Duodenal mucosa (tissue), 2 donors: ENCODE measurements at regions not wholly inside any gene's neighbourhood (a gene's known extent, or its start where the extent isn't known, plus 50 kb on each side); places are given as distances from the start of the nearest gene placed in this dataset.
"Not testable (repeated sequence)": the region's sequence is repeated elsewhere in the genome, so short reads cannot be mapped to it uniquely, and the experiment has no call there.

Experiments used
- H3K27ac ChIP-seq: one replicate; pipeline ENCODE4 v1.7.0; 2013; ENCODE audit warnings: low read depth, low read length
- H3K27me3 ChIP-seq, 2 donors: one replicate each; pipeline ENCODE4 v1.7.0; 2013; ENCODE audit warnings: low read length in 2 of 2, control low read depth in 1 of 2; ENCODE audit not compliant: insufficient read depth in 2 of 2, control insufficient read depth in 1 of 2
- H3K36me3 ChIP-seq, 2 donors: one replicate each; pipeline ENCODE4 v1.7.0; 2013; ENCODE audit warnings: low read length in 2 of 2, control low read depth in 1 of 2; ENCODE audit not compliant: insufficient read depth in 2 of 2, control insufficient read depth in 1 of 2
- H3K4me1 ChIP-seq, 2 donors: one replicate each; pipeline ENCODE4 v1.7.0; 2013; ENCODE audit warnings: low read length in 2 of 2, control low read depth in 1 of 2; ENCODE audit not compliant: insufficient read depth in 2 of 2, control insufficient read depth in 1 of 2
- H3K4me3 ChIP-seq, 2 donors: one replicate each; pipeline ENCODE4 v1.7.0; 2013; ENCODE audit warnings: low read length in 2 of 2, low read depth in 1 of 2
- H3K9ac ChIP-seq, 2 donors: one replicate each; pipeline ENCODE4 v1.7.0; 2013; ENCODE audit warnings: low read length in 2 of 2, low read depth in 1 of 2
- H3K9me3 ChIP-seq, 2 donors: one replicate each; pipeline ENCODE4 v1.7.0; 2013; ENCODE audit warnings: low read length in 2 of 2, control low read depth in 1 of 2; ENCODE audit not compliant: control insufficient read depth in 1 of 2

- Histone ChIP-seq H3K36me3 (no peaks in the 10 kb centered on the region), H3K27ac (no peak overlapping the region), H3K9ac (no peak overlapping the region), H3K27me3 (no peaks in the 10 kb centered on the region), H3K9me3 (peaks cover 6 to 18% of the 10 kb centered on the region in 2 donors), H3K4me1 (no peaks in the 10 kb centered on the region), H3K4me3 (no peak overlapping the region)
These were observed 1656.0 kb downstream of the MRPL39 start for GRCh38 chr21:23951251-23951650.

DNA sequence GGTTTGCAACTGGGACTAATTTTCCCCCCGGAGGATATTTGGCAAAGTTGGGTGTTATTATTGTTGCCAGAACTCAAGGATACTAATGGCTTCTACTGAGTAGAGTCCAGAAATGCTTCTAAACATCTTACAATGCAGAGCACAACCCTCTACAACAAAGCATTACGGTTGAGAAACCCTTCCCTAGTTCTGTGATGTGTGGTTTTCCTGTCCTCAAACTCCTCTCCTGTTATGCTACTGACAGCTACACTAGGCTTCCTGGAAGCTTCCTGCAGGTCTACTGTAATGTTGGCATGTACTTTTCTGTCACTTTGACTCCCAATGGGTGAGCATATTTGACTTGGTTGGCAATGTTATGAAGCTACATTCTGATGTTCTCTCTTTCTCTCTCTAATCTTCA lies 1656.9 kb downstream of the MRPL39 start:
- no peak overlapping the region for H3K4me3 ChIP-seq
- no peaks in the 10 kb centered on the region for H3K4me1 ChIP-seq
- no peaks in the 10 kb centered on the region for H3K36me3 ChIP-seq
- peaks cover 6 to 18% of the 10 kb centered on the region in 2 donors for H3K9me3 ChIP-seq
- no peak overlapping the region for H3K9ac ChIP-seq
- no peaks in the 10 kb centered on the region for H3K27me3 ChIP-seq
- no peak overlapping the region for H3K27ac ChIP-seq

DNA sequence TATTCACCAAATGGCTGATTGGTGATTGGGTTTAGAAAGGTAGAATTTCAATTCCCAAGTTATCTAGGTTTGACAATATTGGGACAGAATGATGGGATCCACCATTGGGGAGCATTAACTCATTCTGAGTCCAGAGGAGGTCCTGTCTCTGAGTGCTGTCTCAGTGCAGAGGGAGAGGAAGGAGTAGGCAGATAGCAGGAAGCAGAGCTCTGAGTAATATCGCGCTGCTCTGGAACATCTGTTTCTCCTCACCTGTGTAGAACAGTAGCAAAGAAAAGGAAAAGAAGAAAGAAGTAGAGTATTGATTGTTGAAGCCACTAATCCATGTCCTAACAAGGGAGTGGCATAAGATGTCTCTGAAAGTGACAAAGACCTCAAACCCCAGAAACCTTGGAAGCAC lies 1657.8 kb downstream of the MRPL39 start:
- peaks cover 10 to 18% of the 10 kb centered on the region in 2 donors for H3K9me3 ChIP-seq
- no peak overlapping the region for H3K9ac ChIP-seq
- no peak overlapping the region for H3K27ac ChIP-seq
- H3K27me3 ChIP-seq: no peaks in the 10 kb centered on the region
- no peaks in the 10 kb centered on the region for H3K4me1 ChIP-seq
- no peak overlapping the region for H3K4me3 ChIP-seq
- no peaks in the 10 kb centered on the region for H3K36me3 ChIP-seq

DNA sequence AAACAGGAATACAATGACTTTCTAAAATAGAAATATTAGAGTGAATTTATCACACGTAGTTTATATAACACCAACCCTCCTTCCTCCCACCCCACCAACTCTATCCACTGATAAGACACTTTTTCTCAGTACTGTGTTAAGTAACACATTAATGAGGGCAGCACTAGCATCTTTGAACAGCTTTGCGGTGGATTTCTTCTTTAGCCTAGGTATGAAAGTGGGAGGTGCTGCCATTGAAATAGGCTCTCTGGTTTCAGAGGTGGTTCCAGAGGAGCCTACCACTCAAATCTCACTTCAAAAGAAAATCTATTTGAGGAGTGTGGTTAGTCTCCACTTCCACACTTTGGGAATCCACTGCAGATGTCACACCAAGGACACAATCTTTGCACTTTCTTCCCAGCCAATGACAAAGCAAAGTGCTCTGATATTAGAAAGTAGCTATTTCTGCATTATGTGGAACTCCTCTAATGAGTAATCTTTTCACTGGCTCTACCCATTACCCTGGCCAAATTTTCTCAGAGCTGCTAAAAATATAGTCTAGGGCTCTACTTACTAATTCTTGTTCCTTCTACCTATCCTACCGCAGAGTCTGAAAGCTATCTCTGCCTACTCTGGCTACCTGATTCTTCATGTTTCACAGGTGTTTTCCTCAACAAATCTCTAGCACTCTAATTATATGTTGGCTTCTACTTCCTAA lies 1667.8 kb downstream of the MRPL39 start:
- Histone ChIP-seq H3K27ac (no peak overlapping the region), H3K4me3 (no peak overlapping the region), H3K9ac (no peak overlapping the region), H3K36me3 (no peaks in the 10 kb centered on the region), H3K27me3 (no peaks in the 10 kb centered on the region), H3K9me3 (peaks cover 0 to 19% of the 10 kb centered on the region in 2 donors), H3K4me1 (no peaks in the 10 kb centered on the region)

DNA sequence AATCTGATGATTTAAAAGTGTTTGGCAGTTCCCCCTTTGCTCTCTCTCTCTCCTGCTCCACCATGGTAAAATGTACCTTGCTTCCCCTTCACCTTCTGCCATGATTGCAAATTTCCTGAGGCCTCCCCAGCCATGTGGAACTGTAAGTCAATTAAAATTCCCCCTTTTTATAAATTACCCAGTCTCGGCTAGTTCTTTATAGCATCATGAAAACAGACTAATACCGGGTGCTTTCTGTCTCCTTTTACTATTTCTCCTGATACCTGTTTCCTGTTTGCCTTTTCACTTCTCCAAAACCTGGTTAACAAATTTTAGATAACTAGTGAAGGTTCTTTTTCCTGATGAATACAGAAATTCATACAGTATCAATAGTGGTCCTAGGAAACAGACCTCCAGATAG lies 1670.3 kb downstream of the MRPL39 start:
- Histone ChIP-seq H3K27ac (no peak overlapping the region), H3K4me3 (no peak overlapping the region), H3K36me3 (no peaks in the 10 kb centered on the region), H3K27me3 (no peaks in the 10 kb centered on the region), H3K4me1 (no peaks in the 10 kb centered on the region), H3K9me3 (peaks cover 0 to 20% of the 10 kb centered on the region in 2 donors), H3K9ac (no peak overlapping the region)

DNA sequence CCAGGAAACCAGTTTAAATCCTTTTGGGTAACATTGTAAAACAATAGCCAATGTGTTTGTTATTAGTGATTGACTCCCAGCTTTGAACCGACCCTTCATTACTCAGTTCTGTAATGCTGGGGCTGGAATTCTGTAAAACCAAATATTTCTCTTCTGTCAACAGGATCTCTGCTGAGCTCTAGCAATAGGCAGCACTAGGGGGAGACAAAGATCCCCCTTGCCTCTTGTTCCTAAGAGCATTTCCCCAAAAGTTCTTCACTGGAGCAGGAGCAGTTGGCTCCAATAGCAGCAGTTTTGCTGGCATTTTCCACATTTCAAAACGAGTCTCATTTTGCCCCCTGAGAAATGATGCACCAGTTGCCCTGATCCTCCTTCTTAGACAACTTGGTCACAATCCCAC lies 1671.1 kb downstream of the MRPL39 start:
- Histone ChIP-seq H3K27ac (no peak overlapping the region), H3K27me3 (no peaks in the 10 kb centered on the region), H3K9ac (no peak overlapping the region), H3K36me3 (no peaks in the 10 kb centered on the region), H3K9me3 (peaks cover under 1 to 20% of the 10 kb centered on the region in 2 donors), H3K4me3 (no peak overlapping the region), H3K4me1 (no peaks in the 10 kb centered on the region)

- Histone ChIP-seq H3K4me3 (no peak overlapping the region), H3K27me3 (no peaks in the 10 kb centered on the region), H3K9ac (no peak overlapping the region), H3K27ac (no peak overlapping the region), H3K9me3 (peaks cover 4 to 7% of the 10 kb centered on the region in 2 donors), H3K4me1 (no peaks in the 10 kb centered on the region), H3K36me3 (no peaks in the 10 kb centered on the region)
These were observed 1676.7 kb downstream of the MRPL39 start for GRCh38 chr21:23930565-23930964.

- not testable (repeated sequence) for H3K9ac ChIP-seq, H3K36me3 ChIP-seq, H3K27ac ChIP-seq, H3K27me3 ChIP-seq, H3K4me1 ChIP-seq, H3K4me3 ChIP-seq
- H3K9me3 ChIP-seq: peaks cover 10 to 12% of the 10 kb centered on the region in 2 donors
These were observed 1680.9 kb downstream of the MRPL39 start for GRCh38 chr21:23926430-23926829.

DNA sequence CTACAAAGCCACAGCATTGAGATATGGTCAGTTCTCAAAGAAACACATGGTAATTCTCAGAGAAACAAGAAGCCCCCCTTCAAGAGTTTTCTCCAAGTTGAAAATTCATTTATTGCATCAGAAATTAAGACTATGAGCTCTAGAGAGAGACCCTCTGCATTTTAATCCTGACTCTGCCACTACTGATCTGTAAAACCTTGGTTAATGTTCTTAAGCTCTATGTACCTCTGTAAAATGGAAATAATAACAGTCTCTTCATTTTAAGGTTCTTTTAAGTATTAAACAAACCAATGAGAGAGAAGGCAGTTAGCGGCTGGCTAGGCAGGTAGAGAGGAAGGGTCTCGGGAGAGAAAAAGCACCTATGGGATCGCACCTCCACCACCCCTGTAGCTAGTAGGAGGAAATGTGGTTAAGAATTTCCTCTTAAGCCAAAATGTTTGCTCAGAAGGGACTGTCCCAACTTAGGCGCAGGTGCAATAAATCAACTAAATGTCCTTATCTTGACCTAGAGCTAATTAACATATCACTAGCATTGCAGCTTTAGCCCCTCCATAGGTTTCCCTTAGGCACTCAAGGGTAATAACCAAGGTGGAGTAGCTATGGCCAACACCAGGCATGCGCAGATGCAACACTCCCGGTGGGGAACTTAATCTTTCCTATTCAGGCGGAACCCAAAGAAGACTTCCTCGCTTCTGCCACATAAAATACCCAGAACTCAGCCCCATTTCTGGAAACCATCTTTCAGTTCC lies 1685.4 kb downstream of the MRPL39 start:
- no peak overlapping the region for H3K9ac ChIP-seq
- H3K36me3 ChIP-seq: no peaks in the 10 kb centered on the region
- H3K4me3 ChIP-seq: no peak overlapping the region
- peaks cover 15% of the 10 kb centered on the region in 2 donors for H3K9me3 ChIP-seq
- H3K27ac ChIP-seq: no peak overlapping the region
- H3K27me3 ChIP-seq: no peaks in the 10 kb centered on the region
- no peaks in the 10 kb centered on the region for H3K4me1 ChIP-seq

DNA sequence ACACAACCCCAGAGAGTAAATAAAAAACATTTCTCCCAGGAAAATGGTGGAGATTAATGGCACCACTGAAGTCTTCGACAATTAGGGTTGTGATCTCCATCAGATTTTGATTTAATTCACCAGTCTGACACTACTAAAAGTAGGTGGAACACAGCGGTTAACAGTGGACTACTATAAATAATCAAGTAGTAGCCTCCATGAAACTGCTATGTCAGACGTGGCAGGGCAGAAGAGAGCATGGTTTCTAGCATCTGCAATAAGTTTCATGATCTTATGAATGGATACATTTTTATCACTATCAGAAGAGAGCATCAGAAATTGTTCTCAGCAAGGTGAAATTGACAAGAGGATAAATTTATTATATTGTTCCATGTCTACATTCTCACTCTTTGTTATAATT lies 1706.6 kb downstream of the MRPL39 start:
- Histone ChIP-seq H3K27ac (no peak overlapping the region), H3K9ac (no peak overlapping the region), H3K36me3 (no peaks in the 10 kb centered on the region), H3K4me3 (no peak overlapping the region), H3K27me3 (no peaks in the 10 kb centered on the region), H3K9me3 (peaks cover 16 to 17% of the 10 kb centered on the region in 2 donors), H3K4me1 (no peaks in the 10 kb centered on the region)
